GM21723 (cell line): ENCODE measurements at regions not wholly inside any gene's neighbourhood (a gene's known extent, or its start where the extent isn't known, plus 50 kb on each side); places are given as distances from the start of the nearest gene placed in this dataset.
"Not testable (repeated sequence)": the region's sequence is repeated elsewhere in the genome, so short reads cannot be mapped to it uniquely, and the experiment has no call there.

ENCODE experiments used
- ATAC-seq: cut with Tn5 transposase; IDR thresholded peaks from one replicate; pipeline ENCODE4 v1.9.1; 2021; ENCODE audit warnings: mild to moderate bottlenecking, moderate library complexity; ENCODE audit not compliant: unreplicated experiment

DNA sequence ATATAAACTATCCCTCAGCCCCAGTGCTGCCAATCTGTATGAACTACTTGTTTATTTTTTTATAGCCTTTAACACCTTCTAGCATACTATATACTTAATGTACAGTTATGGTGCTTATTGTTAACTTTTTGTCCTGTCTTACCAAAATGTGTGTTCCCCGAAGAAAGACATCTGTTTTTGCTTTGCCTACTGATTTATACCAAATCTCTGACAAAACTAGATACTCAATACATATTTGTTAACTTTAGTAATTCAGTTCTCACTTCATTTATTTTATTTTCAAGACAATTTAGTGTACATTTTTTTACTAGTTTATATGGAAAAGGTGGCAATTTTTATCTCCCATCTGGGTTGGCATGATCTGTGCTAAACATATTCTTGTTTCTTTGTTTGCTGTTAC lies 824.3 kb upstream of the ATXN8OS start:
- ATAC-seq: no peak

DNA sequence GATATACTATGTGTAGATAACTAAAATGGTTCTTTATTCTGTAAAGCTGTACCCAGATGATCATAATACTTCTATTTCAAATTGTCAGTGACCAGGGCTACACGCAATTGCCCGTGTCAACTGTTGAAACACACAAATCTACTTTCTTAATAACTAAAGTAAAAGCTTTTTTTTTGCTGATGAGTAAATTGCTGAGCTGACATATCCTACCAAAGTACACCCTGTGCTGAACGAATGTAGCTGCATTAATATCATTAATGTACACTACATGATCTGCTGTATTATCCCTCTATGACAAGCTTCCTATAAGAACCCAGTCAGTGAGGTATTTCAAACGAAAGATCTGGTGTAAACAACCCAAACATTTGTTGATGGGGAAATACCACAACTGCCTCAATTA lies 827.2 kb upstream of the ATXN8OS start:
- ATAC-seq: no peak

DNA sequence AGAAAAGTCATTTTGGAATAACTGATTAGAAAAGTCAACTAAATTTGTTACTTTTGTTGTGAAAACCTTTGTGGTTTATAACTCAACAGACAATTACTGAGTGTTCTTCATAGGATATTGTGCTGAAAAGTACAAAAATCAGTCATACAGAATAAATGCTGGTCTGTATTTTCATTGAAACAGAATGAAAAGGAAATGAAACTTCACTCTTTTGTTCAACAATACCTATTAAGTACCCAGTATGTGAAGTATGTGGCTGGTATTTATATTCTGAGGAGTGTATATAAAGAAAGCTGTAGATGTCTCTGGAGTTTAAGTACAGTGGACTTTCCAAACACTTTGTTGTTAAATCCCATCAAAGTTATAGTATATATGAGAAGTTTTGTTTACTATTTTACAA lies 828.4 kb upstream of the ATXN8OS start:
- ATAC-seq: no peak

DNA sequence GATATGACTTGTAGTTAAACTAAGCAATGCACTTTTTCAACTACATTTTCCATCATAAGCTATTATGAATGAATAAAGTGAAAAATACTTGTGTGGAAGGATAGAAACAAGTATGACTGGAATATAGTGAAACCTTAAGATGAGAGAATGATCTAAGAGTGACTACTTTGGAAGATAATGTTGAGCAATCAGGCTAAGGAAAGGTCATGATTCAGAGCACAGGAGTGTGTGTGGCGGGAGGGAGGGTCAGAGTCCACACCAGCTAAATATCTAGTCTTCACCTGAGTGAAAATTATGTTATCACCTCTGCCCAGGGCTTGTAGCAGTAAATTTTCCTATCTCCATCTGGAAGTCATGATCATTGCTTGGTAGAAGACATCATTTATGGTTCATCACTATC lies 833.4 kb upstream of the ATXN8OS start:
- ATAC-seq: no peak

DNA sequence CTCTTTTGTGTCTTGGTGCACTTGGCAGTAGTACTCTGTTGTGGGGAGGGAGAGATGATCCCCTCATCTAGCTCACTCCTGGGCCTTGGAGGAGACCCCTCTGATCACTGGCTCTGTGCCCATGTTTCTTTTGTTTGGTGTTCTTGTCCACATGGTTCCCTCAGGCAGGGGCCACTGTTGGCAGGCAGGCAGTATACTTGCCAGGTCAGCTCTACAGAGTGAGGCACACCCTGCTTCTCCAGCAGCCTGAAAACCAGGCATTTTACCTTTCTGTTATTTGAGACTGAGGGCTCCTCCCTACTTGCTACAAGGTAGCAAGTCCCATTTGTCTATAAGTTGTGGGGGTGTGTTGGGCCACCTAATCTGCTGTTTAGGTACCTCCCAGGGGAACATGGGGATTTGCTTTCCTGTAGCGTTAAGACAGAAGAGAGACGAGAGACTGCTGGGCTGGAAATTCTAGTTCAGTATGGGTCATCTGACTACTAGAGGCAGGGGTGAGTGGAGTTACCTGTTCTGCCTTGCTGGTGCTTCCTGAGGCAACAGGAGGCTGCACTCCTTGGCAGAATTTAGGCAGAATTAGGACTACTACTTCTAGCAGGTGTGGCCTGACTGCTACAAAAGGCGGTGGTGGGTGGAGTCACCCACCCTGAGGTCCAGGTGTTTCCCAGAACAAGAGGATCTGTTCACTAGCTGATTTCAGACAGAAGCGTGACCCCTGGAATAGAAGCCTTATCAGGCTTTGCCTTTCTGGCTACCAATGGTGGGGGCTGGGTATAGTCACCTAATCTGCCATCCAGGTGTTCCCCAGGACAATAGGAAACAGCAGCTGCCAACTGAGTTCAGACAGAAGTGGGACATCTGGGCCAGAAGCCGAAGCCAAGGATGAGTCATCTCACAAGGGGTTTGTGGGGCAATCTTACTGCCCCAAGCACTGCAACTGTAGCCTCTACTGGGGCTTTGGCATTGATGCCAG lies 843.0 kb upstream of the ATXN8OS start:
- no peak for ATAC-seq

DNA sequence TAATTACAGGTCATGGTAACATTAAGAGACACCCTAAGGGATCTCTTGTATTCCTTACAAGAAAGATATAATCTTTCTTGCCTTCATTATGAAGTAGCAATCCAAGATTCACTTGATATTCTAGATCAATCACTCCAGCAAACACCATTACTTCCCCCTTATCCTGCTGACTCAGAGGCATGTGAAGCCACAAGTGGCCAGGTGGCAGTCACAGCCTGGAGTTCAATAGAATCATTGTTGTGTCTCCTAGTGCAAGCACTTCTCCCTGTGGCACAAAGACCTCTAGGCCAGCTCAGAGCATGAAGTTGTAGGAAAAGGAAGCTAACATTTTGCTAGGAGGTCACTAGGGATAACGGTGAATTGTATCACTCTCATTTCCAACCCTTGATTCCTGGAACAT lies 864.3 kb upstream of the ATXN8OS start:
- no peak for ATAC-seq

DNA sequence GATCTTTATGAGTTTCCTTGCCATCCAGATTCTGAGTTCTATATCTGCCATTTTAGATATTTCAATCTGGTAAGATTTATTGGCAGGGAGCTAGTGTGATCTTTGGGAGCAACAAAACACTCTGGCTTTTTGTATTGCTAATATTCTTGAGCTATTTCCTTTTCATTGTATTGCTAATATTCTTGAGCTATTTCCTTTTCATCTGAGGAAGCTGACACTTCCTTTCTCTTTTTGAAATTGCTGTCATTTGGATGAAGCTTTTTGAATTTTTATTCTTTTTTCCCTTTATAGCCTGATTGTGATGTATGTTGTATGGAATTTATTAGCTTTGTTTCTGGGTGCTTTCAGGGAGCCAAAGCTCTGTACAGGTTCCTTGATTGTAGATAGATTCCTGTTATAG lies 873.5 kb upstream of the ATXN8OS start:
- ATAC-seq: no peak

DNA sequence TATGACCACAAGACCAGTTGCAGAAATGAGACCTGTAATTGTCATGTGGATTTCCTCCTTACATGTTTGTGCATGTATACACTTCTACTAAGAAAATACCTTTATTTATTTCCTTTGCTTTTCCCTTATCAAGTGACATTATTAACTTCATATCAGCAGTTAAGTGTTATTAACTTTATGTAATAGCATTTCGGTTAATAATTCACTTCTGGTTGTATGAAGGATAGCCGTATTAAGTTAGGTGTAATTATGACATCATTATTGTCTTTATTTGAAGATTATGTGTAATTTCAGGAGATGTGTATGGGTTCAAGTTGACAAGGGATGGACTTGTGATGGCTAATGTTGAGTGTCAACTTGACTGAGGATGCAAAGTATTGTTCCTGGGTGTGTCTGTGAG lies 881.2 kb upstream of the ATXN8OS start:
- ATAC-seq: no peak

DNA sequence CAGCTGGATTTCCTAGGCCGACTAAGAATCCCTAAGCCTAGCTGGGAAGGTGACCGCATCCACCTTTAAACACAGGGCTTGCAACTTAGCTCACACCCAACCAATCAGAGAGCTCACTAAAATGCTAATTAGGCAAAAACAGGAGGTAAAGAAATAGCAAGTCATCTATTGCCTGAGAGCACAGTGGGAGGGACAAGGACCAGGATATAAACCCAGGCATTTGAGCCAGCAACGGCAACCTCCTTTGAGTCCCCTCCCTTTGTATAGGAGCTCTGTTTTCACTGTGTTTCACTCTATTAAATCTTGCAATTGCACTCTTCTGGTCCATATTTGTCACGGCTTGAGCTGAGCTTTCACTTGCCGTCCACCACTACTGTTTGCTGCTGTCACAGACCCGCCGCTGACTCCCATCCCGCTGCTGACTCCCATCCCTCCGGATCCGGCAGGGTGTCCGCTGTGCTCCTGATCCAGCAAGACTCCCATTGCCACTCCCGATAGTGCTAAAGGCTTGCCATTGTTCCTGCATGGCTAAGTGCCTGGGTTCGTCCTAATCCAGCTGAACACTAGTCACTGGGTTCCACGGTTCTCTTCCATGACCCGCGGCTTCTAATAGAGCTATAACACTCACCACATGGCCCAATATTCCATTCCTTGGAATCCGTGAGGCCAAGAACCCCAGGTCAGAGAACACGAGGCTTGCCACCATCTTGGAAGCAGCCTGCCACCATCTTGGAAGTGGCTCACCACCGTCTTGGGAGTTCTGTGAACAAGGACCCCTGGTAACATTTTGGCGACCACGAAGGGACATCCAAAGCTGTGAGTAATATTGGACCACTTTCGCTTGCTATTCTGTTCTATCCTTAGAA lies 885.8 kb upstream of the ATXN8OS start:
- ATAC-seq: not testable (repeated sequence)

DNA sequence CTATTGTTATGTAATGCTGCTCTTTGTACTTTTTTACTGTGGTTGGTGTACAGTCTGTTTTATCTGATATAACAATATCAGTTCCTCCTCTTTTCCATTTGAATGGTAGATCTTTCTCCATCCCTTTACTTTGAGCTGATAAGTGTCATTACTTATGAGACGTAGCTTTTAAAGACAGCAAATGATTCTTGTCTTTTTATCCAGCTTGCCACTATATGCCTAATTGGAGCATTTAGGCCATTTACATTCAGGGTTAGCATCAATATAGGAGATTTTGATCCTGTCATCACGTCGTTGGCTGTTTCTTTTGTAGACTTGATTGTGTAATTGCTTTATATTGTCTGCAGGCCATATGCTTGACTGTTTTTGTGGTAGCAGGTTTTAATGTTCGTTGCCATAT lies 894.2 kb upstream of the ATXN8OS start:
- no peak for ATAC-seq

DNA sequence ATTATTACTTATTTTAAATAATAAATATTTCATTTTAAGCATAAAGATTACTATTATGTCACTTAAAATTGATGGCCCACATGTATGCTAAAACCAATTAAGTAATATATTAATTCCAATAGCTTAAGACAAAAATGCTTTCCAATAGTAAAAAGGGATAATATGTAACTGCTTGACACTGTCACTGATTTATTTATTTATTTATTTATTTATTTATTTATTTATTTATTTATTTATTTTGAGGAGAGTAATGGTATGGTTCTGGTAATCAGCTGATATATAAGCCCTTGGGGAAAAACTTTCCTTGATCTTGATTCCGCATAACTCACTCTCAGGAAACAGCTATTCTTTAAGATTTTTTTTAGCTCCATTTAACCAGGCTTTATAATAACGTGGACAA lies 903.0 kb upstream of the ATXN8OS start:
- no peak for ATAC-seq

DNA sequence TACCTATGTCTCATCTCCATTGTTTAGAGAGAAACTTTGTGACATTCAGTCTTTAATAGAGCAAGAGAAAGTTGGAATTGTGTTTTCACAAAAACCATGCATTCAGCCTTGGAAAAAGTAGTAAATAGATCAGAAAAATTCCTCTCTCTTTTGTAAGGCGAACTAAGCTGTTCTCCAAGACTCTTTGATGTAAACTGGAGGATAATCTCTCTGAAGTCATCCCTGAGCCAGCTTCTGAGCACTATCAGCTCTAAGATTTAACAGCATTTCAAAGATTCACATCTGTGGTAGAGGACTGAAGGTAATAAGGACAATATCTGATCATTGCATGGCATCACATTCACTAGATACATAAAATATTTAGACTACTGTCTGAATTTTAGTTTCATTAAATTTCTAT lies 904.6 kb upstream of the ATXN8OS start:
- ATAC-seq: no peak

DNA sequence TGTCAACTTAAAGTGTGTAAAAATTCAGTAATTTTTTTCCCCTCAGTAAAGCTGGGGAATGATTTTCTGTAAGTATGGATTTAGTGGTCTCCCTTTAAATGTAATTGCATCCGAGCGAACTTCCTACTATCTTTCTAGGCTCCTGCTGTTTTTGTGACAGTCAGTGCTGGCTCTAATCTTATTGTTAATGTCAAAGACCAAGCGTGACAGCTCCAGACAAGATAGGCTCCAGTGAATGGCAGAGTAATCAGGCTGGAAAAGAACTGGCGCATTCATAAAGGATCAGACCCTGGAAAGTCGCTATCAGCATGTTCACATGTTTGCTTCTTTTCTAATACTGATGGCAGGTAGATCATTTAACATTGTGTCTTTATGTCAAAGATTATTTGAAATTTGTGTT lies 908.0 kb upstream of the ATXN8OS start:
- no peak for ATAC-seq

DNA sequence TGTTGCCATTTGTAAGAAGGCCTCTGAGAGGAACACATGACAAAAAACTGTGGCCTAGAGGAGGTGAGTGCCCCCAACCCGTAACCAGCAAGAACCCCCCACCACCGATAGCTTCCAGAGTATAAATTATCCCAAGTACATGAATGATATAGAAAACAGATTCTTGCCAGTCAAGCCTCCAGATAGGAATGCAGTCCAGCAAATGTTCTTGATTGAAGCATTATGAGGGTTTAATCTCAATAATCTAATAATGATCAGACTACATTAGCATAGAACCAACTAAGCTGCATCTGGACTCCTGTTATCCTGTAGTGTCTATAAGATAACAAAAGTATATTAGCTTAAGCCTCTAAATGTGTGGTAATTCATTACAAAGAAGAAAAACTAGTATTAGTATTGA lies 908.9 kb upstream of the ATXN8OS start:
- ATAC-seq: no peak

DNA sequence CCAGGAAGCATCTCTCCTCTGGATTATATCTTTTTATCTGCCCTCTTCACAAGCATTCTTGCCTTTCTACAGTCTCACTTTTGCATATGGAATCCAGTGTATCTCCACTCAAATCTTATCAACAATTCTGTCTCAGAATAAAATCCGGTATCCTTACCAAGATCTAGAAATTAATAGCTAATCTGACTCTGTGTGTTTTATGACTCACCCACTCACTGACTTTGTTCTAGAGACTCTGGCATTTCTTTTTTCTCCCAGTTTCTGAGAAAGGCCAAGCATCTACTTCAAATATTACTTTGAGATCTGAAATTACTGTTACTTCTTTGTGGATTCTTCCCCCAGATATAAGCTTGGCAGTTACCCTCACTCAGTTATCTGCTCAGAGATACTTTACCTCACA lies 913.5 kb upstream of the ATXN8OS start:
- no peak for ATAC-seq

DNA sequence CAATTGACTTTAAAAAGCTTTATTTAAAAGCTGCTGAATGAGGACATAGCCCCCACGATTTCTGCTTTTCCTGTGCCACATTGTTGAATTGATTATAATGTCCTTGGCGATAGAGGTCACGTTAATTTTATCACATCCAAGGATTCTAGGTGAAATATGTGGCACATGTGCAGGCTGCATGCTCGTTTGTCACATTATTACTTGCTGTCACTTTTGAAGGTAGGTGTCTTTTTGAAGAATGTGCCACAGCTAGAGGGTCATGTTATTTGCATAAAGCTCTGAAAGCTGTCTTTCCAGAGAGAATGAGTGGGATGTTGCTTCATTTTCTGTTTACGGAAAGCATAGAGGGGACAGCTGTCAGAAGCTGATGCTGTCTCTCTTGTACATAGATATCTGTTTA lies 927.6 kb upstream of the ATXN8OS start:
- no peak for ATAC-seq

DNA sequence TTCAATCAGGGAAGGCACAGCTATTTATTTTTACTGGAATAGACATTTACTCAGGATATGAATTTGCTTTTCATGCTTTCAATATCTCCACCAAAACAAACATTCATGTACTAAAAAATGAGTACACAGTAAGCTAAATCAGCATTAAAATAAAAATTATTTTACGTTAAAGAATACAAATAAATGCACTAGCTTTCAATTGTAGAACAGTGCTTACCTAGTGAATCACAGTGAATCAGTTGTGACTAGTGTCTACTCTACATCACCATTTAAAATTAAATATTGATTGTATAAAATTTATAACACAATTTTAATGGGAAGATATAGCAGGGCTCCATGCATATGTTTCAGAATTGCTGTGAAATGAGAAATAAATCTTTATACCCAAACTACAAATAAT lies 929.6 kb upstream of the ATXN8OS start:
- ATAC-seq: no peak

DNA sequence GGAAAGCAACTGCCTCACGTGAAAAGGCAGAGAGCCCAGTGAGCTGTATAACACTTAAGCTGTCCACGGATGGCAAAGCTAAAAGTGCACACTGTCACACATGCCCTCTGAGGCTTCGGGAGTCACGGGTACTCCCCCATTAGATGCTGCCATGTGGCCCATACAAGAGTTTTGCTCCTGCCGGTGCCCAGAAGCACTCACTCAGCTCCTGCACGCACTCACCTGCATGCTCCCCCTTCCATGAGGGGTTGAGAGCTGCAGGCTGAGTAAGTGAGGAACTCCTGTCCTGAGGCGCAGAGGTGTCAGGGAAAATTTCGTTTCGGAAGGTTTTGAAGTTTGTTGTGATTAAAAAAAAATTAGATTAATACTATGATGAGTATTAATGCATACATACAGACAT lies 939.2 kb upstream of the ATXN8OS start:
- no peak for ATAC-seq

DNA sequence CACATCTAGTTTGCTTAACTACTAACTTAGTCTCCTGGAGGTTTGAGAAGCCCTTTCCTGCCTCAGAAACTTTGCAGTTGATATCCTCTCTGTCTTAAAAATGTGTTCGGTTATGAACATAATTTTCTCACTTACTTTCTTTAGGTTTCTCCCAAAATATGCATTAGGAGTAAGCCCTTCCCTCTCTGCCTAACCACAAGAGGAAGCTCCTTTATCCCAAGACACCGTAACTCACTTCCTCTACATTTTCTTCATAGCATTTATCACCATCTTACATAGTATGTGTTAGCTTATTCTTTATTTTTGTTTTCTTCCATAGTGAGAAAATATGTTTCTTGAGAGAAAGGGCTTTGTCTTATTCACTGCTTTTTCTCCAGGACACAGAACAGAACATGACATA lies 952.5 kb upstream of the ATXN8OS start:
- no peak for ATAC-seq

DNA sequence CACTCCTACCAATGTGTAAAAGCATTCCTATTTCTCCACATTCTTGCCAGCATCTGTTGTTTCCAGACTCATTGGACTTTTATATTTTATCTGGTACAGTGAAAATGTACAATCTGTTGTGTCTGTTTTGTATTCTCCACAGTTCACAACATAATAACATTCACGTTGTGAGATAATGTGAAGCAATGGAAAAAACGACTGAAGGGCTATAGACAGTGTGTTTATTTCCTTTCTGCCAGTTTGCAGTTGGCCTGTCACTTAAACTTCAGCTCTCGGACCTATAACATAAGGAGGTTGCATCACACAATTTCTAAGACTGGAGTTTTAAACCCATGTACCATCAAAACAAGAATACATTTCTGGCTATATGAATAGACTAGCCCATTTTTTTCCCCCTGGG lies 965.5 kb upstream of the ATXN8OS start:
- ATAC-seq: no peak

DNA sequence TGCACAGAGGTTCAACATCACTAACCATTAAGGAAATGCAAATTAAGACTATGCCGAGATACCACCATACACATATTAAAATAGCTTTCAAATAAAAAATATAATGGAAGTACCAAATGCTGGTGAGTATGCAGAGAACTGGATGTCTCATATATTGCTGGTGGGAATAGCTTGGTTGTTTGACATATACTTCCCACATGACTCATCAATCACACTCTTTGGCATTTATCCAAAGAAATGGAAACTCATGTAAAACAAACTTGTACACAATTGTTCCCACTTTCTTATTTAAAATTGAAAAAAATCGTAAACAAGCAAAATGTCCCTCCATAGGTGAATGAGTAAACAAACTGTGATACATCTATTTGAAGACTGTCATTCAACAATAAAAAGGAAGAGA lies 982.6 kb upstream of the ATXN8OS start:
- ATAC-seq: no peak

DNA sequence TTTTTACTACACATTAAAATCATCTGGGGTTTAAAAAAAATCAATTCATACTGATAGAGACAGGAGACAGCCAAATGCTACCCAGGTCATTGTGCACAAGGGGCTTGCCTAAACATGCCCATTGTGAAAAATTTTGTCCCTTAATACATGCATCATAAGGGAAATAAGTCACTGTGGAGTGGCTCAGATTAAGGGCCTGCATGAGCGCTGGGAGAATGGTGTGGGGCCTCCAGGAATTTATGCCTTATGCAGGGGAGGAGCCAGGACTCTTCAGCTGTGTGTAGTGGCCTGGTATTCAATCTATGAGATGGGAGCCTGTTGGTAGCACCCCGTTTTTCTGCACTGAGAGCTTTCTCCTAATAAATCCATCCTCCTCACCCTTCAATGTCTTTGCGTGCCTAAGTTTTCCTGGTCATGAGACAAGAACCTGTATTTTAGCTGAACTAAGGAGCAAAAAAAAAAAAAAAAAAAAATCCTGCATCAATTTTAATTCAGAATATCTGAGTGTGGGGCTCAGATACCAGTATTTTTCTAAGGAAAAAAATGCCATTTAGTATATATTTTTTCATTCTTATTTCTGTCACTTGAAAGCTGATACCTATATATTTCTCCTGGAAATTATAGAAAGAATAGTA lies 997.6 kb upstream of the ATXN8OS start:
- ATAC-seq: no peak
